ENCODE measurements at regions not wholly inside any gene's neighbourhood (a gene's known extent, or its start where the extent isn't known, plus 50 kb on each side); places are given as distances from the start of the nearest gene placed in this dataset.

GRCh38 chr13:22092791-22093560 lies 422.1 kb downstream of the FGF9 start:
- TF ChIP-seq CTCF (IDR thresholded peaks at IDR 0.05): no peak
- TF ChIP-seq POLR2A (IDR thresholded peaks at IDR 0.05): no peak
